ENCODE measurements at regions not wholly inside any gene's neighbourhood (a gene's known extent, or its start where the extent isn't known, plus 50 kb on each side); places are given as distances from the start of the nearest gene placed in this dataset.

DNA sequence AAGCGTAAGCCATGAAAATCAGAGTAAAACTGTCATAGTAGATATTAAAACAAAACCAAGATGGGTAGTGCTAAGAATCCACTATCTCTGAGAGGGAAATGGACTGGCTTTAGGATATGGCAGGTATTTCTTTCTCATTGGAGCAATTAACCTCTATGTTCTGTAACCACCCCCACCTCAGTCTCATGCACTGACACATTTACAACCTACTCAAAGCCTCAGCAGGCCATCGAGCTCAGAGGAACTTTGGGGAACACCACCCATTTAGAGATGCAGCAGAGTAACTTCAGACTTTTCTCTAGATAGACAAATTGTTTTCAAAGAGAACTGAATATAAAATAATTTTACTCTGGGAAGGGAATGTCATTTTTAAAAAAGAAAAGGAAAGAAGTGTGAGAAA is 615.8 kb upstream of the ZFHX3 start:
- Histone ChIP-seq H3K36me3 (ENCODE audit: insufficient read depth, low read length) (no peaks in the 10 kb centered on the region), H3K4me1 (ENCODE audit: insufficient read depth, low read length, poor library complexity, severe bottlenecking) (no peaks in the 10 kb centered on the region), H2AFZ (ENCODE audit: low read length) (no peak overlapping the region), H3K9me2 (ENCODE audit: insufficient read depth, low read length) (no peaks in the 10 kb centered on the region), H3K4me3 (ENCODE audit: low read depth, low read length, poor library complexity, severe bottlenecking) (no peak overlapping the region), H3K4me2 (ENCODE audit: low read length) (no peak overlapping the region), H4K20me1 (ENCODE audit: insufficient read depth, low read length) (no peaks in the 10 kb centered on the region), H3K79me2 (ENCODE audit: insufficient read depth, low read depth, low read length) (no peaks in the 10 kb centered on the region), H3K9me3 (ENCODE audit: low read length) (no peaks in the 10 kb centered on the region), H3K27ac (ENCODE audit: low read depth, low read length, poor library complexity, severe bottlenecking) (no peak overlapping the region)
- intact Hi-C loops (cut with micrococcal nuclease; ENCODE audit: unreplicated experiment) = no loop called here
- TF ChIP-seq EZH2phosphoT487 (IDR thresholded peaks at IDR 0.05; ENCODE audit: borderline replicate concordance, low read depth, low read length) = no peak
- TF ChIP-seq, protein P1, sequence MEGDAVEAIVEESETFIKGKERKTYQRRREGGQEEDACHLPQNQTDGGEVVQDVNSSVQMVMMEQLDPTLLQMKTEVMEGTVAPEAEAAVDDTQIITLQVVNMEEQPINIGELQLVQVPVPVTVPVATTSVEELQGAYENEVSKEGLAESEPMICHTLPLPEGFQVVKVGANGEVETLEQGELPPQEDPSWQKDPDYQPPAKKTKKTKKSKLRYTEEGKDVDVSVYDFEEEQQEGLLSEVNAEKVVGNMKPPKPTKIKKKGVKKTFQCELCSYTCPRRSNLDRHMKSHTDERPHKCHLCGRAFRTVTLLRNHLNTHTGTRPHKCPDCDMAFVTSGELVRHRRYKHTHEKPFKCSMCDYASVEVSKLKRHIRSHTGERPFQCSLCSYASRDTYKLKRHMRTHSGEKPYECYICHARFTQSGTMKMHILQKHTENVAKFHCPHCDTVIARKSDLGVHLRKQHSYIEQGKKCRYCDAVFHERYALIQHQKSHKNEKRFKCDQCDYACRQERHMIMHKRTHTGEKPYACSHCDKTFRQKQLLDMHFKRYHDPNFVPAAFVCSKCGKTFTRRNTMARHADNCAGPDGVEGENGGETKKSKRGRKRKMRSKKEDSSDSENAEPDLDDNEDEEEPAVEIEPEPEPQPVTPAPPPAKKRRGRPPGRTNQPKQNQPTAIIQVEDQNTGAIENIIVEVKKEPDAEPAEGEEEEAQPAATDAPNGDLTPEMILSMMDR (conservative IDR thresholded peaks at IDR 0.05; ENCODE audit: low read length) = no peak
- ChIA-PET POLR2A (no interaction called here), CTCF (ENCODE audit: unreplicated experiment) (no interaction called here)
- BruUV-seq (replicated peaks) = no TSS peak
- no peak for DNase-seq (ENCODE audit: low spot score)

DNA sequence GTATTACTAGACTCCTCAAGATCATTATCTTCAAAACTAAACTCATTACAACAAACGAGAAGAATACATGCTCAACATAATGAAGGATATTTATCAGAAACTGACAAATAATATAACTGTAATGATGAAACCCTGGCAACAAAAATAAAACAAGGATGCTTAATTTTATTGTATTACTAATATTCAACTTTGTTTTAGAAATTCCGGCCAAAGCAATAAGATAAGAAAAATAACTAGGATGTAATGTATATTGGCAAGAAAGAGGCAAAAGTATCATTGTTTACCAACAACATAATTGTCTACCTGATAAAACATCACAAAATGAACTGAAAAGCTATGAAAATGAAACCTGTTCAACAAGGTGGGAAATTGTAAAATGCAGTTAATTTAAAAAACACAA is 588.3 kb upstream of the ZFHX3 start:
- CTCF ChIA-PET (ENCODE audit: unreplicated experiment) = no interaction called here
- BruUV-seq (replicated peaks) = no TSS peak
- Histone ChIP-seq H4K20me1 (ENCODE audit: insufficient read depth, low read length) (no peaks in the 10 kb centered on the region), H2AFZ (ENCODE audit: low read length) (no peak overlapping the region), H3K4me3 (ENCODE audit: low read depth, low read length, poor library complexity, severe bottlenecking) (no peak overlapping the region), H3K79me2 (ENCODE audit: insufficient read depth, low read depth, low read length) (no peaks in the 10 kb centered on the region), H3K4me1 (ENCODE audit: insufficient read depth, low read length, poor library complexity, severe bottlenecking) (no peaks in the 10 kb centered on the region), H3K27ac (ENCODE audit: low read depth, low read length, poor library complexity, severe bottlenecking) (no peak overlapping the region), H3K36me3 (ENCODE audit: insufficient read depth, low read length) (no peaks in the 10 kb centered on the region), H3K9me3 (ENCODE audit: low read length) (no peaks in the 10 kb centered on the region), H3K4me2 (ENCODE audit: low read length) (no peak overlapping the region), H3K9me2 (ENCODE audit: insufficient read depth, low read length) (no peaks in the 10 kb centered on the region)
- no peak for TF ChIP-seq EZH2phosphoT487 (IDR thresholded peaks at IDR 0.05; ENCODE audit: borderline replicate concordance, low read depth, low read length)
- TF ChIP-seq, protein P1 (conservative IDR thresholded peaks at IDR 0.05; ENCODE audit: low read length) = no peak
- POLR2A ChIA-PET = interaction anchor here (0.6 kb wide), 2 partner anchors 14 to 431 kb away, joined by 3 to 7 read pairs; no protein-coding TSS in a partner anchor
- DNase-seq (ENCODE audit: low spot score) = no peak
- intact Hi-C loops (cut with micrococcal nuclease; ENCODE audit: unreplicated experiment) = no loop called here

DNA sequence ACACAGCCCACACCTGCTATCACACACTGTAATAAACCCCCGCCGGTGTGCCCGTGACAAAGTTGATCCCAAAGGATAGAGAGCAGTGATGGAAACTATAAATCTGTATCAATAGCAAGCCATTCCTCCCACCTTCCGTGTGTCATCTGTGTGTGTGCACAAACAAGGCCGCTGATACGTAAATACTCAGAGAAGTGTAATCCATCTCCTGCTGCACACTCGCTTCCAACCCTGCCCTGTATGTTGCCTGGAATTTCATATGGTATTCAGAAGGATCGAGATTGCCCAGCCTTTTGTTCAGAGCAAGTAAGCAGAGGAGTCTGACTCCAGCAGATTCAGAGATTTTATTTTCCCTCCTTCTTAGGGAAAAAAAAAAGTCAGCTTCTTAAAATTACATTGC is 581.1 kb upstream of the ZFHX3 start:
- Histone ChIP-seq H3K9me2 (ENCODE audit: insufficient read depth, low read length) (no peaks in the 10 kb centered on the region), H3K79me2 (ENCODE audit: insufficient read depth, low read depth, low read length) (no peaks in the 10 kb centered on the region), H3K36me3 (ENCODE audit: insufficient read depth, low read length) (no peaks in the 10 kb centered on the region), H2AFZ (ENCODE audit: low read length) (no peak overlapping the region), H3K4me2 (ENCODE audit: low read length) (no peak overlapping the region), H3K4me1 (ENCODE audit: insufficient read depth, low read length, poor library complexity, severe bottlenecking) (no peaks in the 10 kb centered on the region), H3K4me3 (ENCODE audit: low read depth, low read length, poor library complexity, severe bottlenecking) (no peak overlapping the region), H3K9me3 (ENCODE audit: low read length) (no peaks in the 10 kb centered on the region), H4K20me1 (ENCODE audit: insufficient read depth, low read length) (no peaks in the 10 kb centered on the region), H3K27ac (ENCODE audit: low read depth, low read length, poor library complexity, severe bottlenecking) (no peak overlapping the region)
- intact Hi-C loops (cut with micrococcal nuclease; ENCODE audit: unreplicated experiment) = no loop called here
- BruUV-seq (replicated peaks) = no TSS peak
- TF ChIP-seq, protein P1 (conservative IDR thresholded peaks at IDR 0.05; ENCODE audit: low read length) = no peak
- DNase-seq (ENCODE audit: low spot score) = no peak
- ChIA-PET CTCF (ENCODE audit: unreplicated experiment) (no interaction called here), POLR2A (no interaction called here)

Data from OCI-LY7 (cell line).